ENCODE measurements at regions not wholly inside any gene's neighbourhood (a gene's known extent, or its start where the extent isn't known, plus 50 kb on each side); places are given as distances from the start of the nearest gene placed in this dataset.

DNA sequence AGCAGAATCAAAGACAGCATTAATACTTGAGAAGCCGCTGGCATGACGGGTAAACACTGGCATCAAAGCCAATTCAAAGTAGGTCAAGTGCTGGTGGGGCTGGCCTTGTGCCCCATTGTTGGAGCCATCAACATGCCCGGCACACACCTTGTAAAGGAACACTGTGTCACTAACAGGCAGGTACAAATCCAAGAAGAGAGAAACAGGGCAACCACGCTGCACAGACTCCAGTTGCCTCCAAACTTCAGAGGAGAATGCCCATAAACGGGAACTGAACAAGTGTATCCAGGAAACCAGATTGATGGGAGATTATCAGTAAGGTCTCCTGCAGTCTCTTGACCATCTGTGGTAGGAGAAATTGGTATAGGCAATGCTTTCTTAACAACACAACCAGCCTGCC, 127.0 kb upstream of the STXBP5 start:
- no peak for DNase-seq (ENCODE audit: low read depth)

DNA sequence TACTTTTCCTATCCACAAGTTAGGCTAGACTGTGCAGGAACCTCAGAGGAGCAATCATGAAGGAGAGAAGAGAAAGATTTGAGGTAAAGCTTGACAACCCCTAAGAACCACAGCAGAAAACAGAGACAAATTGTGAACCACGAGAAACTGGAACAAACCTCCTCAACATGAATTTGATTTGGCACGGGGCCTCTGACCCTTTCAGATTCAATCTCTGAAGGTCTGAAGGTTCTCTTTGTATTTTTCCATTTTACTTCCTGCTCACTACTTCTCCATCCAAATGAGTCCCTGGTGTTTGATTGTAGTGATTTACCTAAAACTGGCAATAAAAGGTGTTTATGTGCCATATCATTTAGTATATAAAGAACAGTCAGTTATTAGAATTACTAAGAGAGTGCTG, 126.1 kb upstream of the STXBP5 start:
- no peak for DNase-seq (ENCODE audit: low read depth)

DNA sequence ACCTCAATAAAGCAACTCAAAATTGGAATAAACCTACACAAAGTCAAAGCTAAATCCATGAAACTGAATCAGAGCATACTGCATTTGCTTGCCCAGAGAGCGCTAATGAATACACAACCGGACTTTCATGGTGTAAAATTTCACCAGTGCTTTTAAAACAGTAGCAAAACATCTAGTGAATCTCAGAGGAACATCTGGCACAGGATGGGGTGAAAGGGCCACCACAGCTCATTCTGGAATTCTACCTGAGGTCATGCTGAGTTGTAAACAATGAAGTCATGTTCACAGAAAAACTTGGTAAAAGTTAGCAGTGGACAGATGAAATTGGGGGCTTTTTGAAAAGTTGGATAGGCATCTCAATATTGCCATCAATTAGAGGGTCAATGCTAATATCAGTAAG, 125.6 kb upstream of the STXBP5 start:
- DNase-seq (ENCODE audit: low read depth), result peak; percentile 29

DNA sequence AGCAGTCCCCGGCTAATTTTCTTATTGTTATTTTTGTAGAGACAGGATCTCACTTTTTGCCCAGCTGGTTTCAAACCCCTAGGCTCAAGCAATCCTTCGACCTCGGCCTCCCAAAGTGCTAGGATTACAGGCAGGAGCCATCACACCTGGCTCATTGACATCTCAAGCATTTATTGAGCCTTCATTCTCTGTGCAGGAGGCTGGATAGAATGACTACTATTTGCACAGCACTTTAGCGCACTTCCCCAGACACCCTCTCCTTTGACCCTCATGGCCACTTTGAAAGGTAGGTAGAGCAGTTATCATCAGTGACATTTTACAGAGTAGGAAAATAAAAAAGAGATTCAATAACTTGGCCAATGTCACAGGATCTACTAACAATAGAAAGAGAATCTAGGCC, 124.0 kb upstream of the STXBP5 start:
- DNase-seq (ENCODE audit: low read depth), result no peak

DNA sequence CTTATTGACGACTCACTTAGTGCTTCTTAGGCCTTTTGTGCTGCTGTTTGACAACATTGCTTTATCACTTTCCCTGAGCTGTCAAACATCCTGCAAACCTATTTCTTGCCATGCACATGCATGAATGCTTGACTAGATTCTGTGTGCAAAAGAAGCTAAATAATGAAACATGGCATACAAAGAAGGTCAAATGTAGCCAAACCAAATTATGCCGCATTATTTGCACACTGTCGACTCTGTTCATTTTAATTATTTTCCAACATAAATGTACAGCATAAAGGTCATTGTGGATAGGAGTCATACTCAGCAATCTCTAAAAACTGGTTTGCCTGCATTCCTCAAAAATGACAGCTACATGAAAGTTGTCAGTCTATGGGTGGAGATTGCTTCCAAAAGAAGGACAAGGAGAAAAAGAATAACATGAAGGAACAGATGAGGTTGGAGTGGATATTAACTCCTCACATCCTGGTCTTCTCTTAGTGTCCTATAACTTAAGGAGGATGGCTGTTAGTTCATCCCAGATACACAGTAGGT, 123.1 kb upstream of the STXBP5 start:
- DNase-seq (ENCODE audit: low read depth), result no peak

DNA sequence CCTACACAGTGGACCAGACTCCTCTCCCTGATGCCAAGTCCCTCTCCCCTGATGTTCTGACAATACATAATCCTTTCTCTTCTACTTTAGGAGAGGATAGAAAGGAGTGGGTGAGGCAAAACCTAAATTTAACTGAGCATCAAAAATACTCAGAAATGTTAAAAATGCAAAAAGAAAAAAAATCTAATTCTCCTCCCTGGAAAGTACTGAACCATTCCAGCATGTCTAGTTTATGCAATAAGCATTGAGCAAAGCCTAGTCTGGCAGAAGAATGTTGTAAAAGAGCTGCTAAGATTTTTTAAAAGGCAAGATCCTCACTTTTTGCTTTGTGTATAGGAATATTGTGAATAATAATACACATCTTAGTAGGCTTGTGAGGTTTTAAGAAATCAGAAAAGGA, 116.6 kb upstream of the STXBP5 start:
- DNase-seq (ENCODE audit: low read depth), result no peak

DNA sequence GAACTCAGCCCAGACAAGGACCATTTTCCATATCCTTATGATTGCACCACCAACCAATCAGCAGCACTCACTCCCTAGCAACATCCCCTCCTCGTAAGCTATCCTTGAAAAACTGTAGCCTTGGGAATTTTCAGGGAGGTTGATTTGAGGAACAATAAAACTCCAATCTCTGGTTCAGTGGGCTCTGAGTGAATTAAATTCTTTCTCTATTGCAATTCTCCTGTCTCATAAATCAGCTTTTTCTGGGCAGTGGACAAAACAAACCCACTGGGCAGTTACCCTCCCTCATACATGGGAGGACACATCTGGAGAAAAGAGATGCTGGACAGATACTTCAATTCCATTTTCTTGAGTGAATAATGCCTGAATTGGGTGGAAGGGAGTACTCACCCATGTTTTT, 115.4 kb upstream of the STXBP5 start:
- no peak for DNase-seq (ENCODE audit: low read depth)

DNA sequence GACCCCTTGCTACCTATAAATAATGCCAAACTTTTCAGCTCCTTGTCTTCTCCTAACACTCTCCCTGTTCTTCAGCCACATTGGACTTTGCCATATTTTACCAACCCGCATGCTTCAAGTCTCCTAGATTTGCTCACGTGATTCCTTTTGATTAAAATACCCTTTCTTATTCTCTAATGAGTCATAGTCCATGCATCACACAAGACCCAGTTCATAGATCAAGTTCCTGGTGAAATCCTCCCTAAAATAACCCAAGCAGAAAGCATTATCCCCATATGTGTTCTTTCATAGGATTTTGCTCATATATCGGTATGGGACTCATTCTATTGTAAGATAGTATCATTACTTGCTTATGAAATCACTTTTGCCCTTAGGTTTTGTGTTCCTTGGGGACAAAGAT, 108.9 kb upstream of the STXBP5 start:
- peak; percentile 8 for DNase-seq (ENCODE audit: low read depth)

DNA sequence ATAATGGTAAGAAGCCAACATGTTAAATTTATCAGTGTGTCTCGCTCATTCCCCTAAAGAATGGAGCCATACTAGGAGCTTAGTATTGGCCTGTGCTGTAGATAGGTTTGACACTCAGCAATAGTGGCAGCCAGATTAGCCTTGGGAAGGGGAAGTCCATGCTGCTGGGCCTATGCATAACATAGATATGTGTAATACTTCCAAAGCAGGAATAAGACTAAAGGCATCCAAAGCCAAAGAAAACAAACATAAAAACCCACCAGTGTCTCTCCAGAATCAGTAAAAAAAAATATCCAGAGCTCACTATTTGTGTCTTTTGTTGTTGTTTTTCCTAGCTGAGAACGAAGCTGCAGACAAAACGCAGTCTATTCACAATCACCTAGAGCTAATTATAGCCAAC, 104.2 kb upstream of the STXBP5 start:
- DNase-seq (ENCODE audit: low read depth), result peak; percentile 78

DNA sequence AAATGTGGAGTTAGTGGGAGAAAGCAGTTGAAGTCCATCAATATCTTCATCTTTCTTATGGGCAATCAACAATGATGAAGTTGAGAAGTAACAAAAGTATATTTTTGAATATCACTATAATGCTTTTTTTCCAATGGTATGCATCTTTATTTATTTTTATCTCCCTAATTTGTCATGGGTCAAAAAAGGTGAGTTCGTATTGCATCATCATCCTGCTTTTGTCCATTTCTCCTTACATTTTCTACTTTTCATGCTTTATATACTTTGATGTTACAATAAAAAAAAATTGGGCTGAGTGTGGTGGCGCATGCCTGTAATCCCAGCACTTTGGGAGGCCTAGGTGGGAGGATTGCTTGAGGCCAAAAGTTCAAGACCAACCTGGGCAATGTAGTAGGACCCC, 101.2 kb upstream of the STXBP5 start:
- DNase-seq (ENCODE audit: low read depth), result no peak

DNA sequence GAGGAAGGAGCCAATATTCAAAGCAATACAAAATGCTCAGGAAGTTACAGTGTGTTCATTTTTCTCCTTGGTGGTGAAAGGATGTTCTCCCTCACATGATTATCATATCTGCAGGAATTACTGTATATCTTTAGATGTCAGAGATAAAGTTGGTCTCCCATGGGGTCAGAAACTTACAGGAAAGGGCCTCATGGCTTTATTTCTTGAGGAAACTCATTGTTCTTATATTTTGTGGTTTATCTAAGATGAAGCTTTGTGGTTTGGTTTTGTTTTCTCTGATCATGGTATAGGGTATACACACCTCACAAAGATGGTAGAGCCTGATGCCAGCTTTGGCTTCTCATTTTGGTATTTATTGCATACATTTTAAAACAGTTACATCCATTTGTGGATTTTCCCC, 100.5 kb upstream of the STXBP5 start:
- DNase-seq (ENCODE audit: low read depth), result no peak

DNA sequence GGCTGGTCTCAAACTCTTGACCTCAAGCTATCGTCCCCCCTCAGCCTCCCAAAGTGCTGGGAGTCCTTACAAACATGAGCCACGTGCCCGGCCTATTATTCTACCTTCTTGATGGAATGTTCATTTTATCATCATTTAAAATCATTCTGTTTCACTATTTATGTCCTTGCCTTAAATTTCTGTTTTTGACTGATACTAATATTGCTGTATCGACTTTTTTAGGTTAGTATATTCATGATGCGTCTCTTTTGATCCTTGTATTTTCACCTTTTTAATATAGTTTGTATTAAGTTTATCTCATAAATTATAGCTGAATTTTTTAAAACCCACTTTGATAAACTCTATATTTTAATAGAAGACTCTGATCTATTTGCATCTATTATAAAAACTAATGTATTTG, 98.4 kb upstream of the STXBP5 start:
- DNase-seq (ENCODE audit: low read depth), result no peak

DNA sequence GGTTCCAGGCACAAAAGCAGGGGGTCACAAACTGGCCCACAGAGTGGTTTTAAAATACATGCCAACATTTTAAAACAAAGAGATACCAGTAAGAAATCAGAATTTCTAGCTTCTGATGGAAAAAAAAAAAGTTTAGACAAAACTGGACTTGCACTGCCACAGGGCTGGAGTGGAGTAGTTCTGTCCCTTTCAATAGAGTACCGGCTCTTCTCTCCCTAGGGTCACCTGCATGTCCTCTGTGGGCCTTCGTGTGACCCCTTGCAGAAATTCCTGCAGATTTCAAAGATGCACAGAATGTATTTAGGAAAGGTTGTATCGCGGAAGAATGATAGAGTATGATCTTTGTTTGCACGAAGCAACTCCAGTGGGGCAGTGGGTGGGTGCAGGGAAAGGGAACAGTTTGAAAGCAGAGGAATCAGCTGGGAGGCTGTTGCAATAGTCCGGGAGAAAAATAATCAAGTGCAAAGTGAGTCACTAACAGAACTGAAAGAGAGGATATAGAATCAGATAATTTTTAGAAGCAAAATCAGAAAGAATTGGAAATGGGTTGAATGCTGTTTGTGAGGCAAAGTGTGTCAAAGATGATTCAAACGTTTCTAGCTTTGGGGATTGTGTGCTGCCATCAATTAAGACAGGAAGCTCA, 97.3 kb upstream of the STXBP5 start:
- DNase-seq (ENCODE audit: low read depth), result peak; percentile 26

DNA sequence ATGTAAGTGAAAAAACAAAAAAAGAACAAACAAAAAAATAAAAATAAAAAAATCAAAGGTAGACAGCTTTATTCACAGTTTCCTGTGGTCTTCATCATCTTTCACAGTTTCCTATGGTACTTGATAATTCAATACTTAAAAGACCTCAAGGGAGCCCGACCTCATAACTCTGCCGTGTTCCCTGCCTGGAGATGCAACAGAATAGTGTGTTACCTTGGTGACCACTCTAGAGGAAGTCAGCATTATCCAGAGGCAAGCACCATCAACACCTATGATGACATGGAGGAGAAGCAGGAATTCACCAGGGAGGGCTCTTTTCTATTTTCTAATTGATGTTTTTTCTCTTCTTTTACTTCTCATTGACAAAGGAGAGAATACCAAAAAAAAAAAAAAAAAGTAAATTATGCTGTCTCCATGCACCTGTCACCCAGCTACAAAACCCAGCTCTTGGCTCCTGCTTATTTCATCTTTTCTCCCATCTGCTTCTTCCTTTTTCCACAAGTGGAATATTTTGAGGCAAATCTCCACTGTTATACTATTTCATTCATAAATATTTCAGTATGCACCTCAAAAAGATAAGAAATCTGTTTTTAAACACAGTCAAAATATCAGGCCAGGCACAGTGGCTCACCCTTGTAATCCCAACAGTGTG, 95.8 kb upstream of the STXBP5 start:
- DNase-seq (ENCODE audit: low read depth), result no peak

DNA sequence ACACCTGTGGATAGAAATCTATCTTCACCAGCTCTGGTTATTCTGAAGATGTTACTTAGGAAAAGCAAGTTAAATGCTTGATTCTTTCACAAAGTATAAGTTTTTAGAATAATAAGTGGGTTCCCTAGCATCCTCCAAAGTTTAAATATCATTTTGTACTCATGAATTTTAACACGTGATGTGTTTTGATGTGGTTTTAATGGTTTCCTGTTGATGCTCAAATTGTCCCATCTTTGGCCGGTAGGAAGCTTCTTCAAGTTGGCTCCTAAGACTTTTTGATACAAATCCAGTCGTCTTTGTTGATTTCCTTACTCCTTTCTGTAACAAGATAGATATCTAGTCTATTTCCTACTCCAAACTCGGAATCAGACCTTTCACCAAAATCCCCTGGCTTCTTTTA, 94.5 kb upstream of the STXBP5 start:
- DNase-seq (ENCODE audit: low read depth), result no peak

DNA sequence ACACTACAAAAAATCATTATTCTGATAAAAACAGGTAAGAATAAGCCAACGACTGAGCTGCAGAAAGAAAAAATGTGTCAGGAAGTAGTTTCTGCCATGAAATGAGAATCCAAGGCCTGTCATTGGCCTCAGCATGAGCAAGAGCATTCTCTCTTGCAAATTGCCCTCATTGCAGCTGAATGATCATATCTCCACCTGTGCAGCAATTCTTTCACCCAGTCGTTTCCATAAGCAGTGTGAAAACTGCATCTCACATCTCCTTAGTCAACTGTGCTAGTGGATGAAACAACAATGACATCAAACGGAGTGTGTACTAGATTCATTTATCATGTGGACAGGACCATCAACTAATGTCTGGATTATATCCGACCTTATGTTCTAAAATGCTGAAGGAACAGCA, 88.2 kb upstream of the STXBP5 start:
- DNase-seq (ENCODE audit: low read depth), result no peak

DNA sequence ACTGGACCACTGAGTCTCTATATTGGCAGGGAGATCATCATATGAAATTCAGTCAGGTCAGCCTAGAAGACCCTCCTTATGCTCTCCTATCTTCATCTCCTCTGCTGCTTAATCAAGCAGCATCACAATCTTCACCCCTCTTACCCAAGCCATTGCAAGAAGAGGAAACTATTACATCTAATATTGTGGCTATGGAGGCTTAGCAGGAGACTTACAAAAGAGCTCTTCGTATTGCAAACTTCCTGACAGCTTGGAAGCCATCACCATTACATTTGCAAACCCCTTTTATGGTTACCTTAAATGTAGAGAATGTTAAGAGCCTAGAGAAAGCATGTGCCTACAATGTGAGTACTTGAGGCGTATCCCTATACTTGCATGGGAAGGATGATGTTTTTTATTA, 87.2 kb upstream of the STXBP5 start:
- no peak for DNase-seq (ENCODE audit: low read depth)

DNA sequence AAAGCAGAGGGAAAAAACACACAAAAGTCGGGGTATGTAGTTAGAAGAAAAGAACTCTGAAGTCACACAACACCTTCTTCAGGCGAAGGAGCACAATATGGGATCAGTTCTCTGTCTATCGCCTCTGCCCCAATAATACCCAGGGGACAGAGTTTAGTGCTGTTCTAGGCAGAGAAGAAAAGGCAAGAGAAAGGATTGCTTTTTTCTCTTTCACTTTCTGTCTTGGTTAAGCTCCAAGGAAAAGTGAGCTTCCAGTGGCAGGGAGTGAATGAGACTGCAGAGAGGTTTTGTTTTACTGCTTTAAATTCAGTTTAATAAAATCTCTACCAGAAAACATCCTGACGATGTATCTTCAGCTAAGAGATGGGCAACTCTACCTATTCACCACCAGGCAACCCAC, 86.6 kb upstream of the STXBP5 start:
- DNase-seq (ENCODE audit: low read depth), result peak; percentile 62

DNA sequence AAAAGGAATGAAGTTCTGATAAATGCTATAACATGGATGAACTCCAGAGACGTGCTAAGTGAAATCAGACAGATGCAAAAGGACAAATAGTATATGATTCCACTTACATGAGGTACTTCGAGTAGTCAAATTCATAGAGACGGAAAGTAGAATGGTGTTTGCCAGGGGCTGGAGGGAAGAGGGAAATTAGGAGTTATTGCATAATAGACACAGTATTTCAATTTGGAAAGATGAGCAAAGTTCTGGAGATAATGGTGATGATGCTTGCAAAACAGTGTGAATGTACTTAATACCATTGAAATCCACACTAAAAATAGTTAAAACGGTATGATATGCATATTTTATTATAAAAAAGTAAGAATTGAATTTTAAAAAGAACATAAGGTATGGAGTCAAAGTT, 84.9 kb upstream of the STXBP5 start:
- DNase-seq (ENCODE audit: low read depth), result no peak

DNA sequence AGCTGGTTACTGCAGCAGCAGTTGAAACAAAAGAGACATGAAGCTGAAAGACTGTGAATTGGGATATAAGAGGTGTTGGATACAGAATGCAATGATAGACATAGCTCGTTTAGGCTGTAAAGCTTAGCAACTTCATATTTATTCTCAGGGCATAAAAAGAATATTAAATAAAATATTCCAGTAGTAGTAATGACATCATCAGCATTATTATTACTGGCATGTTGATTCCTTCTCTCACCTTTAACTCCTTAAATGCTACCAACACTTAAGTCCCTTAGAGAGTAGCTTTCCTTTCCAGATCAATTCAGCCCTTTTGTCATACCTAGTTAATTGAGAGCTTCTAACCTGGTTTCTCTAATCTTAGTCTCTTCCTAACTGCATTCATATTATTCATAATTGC, 81.4 kb upstream of the STXBP5 start:
- no peak for DNase-seq (ENCODE audit: low read depth)

DNA sequence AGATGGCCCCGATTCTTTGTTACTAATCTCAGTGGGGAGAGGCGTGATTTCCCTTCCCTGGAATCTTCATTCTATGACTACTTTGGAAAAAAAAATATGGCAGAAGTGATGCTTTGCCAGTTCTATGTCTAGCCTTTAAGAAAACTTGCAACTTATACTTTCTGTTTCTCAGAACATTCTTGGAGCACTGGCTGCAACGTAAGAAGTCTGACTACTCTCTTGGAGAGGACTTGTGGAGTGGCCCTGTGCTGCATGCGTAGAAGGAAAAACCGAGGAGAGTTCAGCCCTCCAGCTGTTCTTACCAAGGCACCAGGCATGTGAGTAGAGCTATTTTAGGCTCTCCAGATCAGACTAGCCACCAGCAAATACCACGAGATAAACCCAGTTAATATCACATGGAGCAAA, 77.6 kb upstream of the STXBP5 start:
- peak; percentile 8 for DNase-seq (ENCODE audit: low read depth)

DNA sequence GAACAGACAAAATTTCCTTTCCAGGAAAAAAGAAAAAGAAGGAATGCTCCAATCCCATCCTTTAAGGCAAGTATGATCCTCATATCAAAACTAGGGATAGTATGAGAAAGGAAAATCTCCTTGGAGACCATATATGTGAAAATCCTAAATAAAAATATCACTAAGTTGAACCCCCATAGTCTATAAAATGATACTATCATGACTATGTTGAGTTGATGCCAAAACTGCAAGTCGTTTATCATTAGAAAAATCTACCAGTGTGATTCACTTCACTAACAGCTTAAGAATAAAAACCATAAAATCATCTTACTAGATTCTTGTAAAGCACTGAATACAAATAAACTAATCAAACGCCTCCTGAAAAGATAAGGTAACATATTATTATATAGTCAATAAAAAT, 76.6 kb upstream of the STXBP5 start:
- peak; percentile 67 for DNase-seq (ENCODE audit: low read depth)

DNA sequence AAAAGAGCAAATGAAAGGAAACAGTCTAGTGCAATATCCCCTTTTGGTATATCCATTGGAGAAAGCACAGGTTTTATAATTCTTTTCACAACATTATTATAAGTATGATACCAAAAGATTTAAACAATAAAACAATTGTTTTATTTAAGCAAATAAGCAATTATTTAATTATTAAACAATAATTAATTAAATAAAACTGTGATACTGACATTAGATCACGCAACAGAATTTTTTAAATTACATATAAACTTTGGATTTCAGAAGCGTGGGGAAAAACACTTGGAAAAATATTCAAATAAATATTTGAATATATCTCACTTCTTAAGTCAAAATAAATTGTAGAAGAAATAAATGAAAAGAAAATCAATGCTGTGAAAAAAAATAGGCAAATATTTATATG, 76.2 kb upstream of the STXBP5 start:
- DNase-seq (ENCODE audit: low read depth), result no peak
